Chondrocyte (in vitro differentiated cells): ENCODE measurements at regions not wholly inside any gene's neighbourhood (a gene's known extent, or its start where the extent isn't known, plus 50 kb on each side); places are given as distances from the start of the nearest gene placed in this dataset.

ENCODE experiments used
- DNase-seq: peaks from one replicate; pipeline ENCODE4 v3.0.0; 2021; ENCODE audit warnings: mixed read lengths, low spot score
- H3K27ac Mint-ChIP-seq: one replicate; pipeline ENCODE4 v1.8.0; 2021; ENCODE audit warnings: mild to moderate bottlenecking, moderate library complexity, mixed read lengths; ENCODE audit not compliant: unreplicated experiment
- H3K27me3 Mint-ChIP-seq: 2 replicates; pipeline ENCODE4 v1.8.0; 2021; ENCODE audit warnings: low read depth, mixed read lengths
- H3K36me3 Mint-ChIP-seq: 2 replicates; pipeline ENCODE4 v1.8.0; 2021; ENCODE audit warnings: low read depth, mixed read lengths
- H3K4me1 Mint-ChIP-seq: 2 replicates; pipeline ENCODE4 v1.8.0; 2021; ENCODE audit warnings: low read depth, mild to moderate bottlenecking, mixed read lengths
- H3K4me3 Mint-ChIP-seq: one replicate; pipeline ENCODE4 v1.8.0; 2021; ENCODE audit warnings: mild to moderate bottlenecking, moderate library complexity, mixed read lengths; ENCODE audit not compliant: unreplicated experiment
- H3K9me3 Mint-ChIP-seq: 2 replicates; pipeline ENCODE4 v1.8.0; 2021; ENCODE audit warnings: low read depth, mixed read lengths
- CTCF ChIP-seq: fragments of 200-600 bp; sonication (generic); IDR thresholded peaks from 2 replicates; pipeline ENCODE4 v1.5.0; 2021; ENCODE audit warnings: antibody characterized with exemption, mild to moderate bottlenecking, moderate library complexity

DNA sequence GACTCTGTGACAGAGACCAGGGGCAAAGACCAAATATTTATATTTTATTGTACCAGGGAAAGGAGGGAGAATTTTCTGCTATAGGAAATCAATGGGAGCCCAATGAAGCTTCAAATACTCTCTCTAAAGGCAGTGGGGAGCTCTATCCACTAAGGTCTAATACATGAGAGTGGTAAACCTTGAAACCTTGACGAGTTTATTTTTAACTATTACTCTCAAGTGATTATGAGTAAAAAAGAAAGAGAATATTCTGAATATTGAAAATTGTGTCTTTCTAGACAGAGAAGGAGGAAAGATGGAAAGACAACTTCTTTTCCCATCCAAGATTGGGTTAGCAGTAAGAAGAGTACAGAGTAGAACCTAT lies 1722.1 kb upstream of the SEL1L start:
- no peaks in the 10 kb centered on the region for H3K4me1 Mint-ChIP-seq
- no peaks in the 10 kb centered on the region for H3K36me3 Mint-ChIP-seq
- H3K27me3 Mint-ChIP-seq: no peaks in the 10 kb centered on the region
- H3K9me3 Mint-ChIP-seq: peaks cover under 1% of the 10 kb centered on the region
- no peak for TF ChIP-seq CTCF
- H3K27ac Mint-ChIP-seq: no peak overlapping the region
- no peak overlapping the region for H3K4me3 Mint-ChIP-seq
- DNase-seq: no peak

DNA sequence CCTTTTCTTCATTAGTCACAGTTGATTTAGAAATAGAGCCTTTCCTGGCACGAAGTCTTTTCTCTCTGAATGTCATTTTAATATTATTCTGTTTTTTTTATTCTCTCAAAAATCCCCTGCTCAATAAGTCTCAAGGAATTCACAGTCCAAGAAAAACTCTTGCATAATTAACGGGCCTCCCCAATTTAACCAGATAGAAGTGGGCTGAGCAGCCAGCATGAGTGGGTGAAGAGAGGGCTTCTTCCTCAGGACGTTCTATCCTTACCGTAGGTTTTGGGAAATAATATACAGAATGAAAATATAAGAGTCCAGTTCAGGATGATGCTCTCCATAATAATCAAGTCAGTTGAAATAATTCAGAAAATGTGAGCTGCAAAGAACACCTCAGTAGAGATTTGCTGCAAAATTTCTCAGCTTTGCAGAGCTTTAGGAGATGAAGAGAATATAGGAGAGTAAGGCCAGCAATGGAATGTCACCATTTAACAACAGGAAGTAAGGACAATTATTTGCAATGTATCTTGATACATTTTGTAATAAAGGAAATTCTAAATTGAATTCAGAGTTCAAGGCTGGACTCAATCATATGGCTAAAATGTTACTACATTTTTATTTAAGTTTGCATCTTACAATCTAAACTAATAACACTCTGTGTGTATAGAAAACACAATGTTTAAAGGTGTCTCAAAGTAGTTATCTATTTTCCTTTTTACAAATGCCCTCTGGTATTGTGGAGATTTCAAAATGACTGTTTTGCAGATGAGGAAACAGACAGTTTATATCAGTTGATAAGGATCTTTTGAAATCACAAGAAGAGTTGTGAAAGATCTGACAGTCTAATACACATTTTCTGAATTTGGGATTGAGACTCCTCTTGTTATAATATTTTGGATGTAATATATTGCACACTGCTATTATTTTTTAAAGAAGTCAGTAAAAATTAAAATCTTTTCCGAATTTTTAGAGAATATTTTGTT lies 1724.1 kb upstream of the SEL1L start:
- Mint-ChIP-seq H3K36me3 (no peaks in the 10 kb centered on the region), H3K27ac (no peak overlapping the region), H3K27me3 (no peaks in the 10 kb centered on the region), H3K9me3 (peaks cover 2% of the 10 kb centered on the region), H3K4me3 (no peak overlapping the region), H3K4me1 (no peaks in the 10 kb centered on the region)
- no peak for TF ChIP-seq CTCF
- no peak for DNase-seq

DNA sequence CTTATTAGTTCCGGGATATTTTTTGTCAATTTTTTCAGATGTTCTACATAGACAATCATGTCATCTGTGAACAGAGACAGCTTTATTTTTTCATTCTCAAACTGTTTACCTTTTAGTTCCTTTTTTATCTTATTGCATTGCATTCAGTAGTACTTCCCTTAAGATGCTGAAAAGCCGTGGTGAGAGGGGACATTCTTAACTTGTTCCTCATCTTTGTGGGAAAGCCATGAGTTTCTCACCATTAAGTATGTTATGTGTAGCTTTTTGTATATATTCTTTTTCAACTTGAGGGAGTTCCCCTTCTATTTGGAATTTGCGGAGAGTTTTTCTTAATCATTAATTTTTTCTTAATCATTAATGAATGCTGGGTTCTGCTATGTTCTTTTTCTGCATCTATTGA lies 1727.1 kb upstream of the SEL1L start:
- no peak for TF ChIP-seq CTCF
- no peak overlapping the region for H3K27ac Mint-ChIP-seq
- DNase-seq: no peak

DNA sequence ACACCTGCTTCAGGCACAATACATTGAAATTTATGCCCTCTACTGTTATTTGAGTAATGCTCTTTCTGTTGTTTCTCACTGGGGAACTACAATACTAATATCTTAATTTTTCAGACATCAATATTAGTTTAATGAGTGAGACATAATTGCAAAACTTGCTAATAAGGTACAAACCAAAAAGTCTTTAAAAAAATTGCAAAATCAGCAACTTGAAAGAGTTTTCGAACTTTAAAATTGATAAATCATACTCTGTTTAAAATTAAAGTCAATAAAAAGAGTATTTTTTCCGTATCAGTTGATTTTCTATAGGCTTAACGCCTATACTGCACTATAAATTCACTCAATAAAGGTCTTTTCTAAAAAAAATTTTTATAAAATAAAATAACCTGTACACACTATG lies 1735.9 kb upstream of the SEL1L start:
- Mint-ChIP-seq H3K27ac (no peak overlapping the region), H3K27me3 (no peaks in the 10 kb centered on the region), H3K4me1 (no peaks in the 10 kb centered on the region), H3K4me3 (no peak overlapping the region), H3K9me3 (no peaks in the 10 kb centered on the region), H3K36me3 (no peaks in the 10 kb centered on the region)
- no peak for TF ChIP-seq CTCF
- no peak for DNase-seq

More for the DNA sequence above, 1727.1 kb upstream of the SEL1L start:
- no peak overlapping the region for H3K4me3 Mint-ChIP-seq
- no peaks in the 10 kb centered on the region for H3K36me3 Mint-ChIP-seq
- no peaks in the 10 kb centered on the region for H3K4me1 Mint-ChIP-seq
- H3K9me3 Mint-ChIP-seq: peaks cover 2% of the 10 kb centered on the region
- no peaks in the 10 kb centered on the region for H3K27me3 Mint-ChIP-seq

DNA sequence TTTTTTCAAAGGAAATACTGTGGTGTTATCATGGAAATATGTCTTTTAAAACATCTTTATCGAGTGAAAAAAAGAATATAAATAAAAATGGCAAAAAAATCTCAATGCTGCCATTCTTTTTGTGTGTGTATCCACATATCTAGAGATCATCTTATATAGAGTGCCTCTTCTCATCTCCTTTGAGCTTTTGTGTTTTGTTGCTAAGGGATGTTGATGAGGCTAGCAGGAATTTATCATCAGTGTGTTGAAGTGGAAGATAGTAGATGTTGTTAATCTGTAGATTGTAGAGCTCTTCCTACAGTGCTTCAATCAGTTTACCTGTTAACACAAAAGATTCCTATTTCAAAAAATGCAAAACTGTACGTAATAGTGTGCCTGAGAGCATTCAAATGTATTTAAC lies 1738.0 kb upstream of the SEL1L start:
- DNase-seq: no peak
- H3K4me3 Mint-ChIP-seq: no peak overlapping the region
- no peaks in the 10 kb centered on the region for H3K9me3 Mint-ChIP-seq
- H3K36me3 Mint-ChIP-seq: no peaks in the 10 kb centered on the region
- no peaks in the 10 kb centered on the region for H3K4me1 Mint-ChIP-seq
- H3K27ac Mint-ChIP-seq: no peak overlapping the region
- no peak for TF ChIP-seq CTCF
- H3K27me3 Mint-ChIP-seq: no peaks in the 10 kb centered on the region
